Smooth muscle cell (in vitro differentiated cells): ENCODE measurements at regions not wholly inside any gene's neighbourhood (a gene's known extent, or its start where the extent isn't known, plus 50 kb on each side); places are given as distances from the start of the nearest gene placed in this dataset.
A peak's percentile ranks its signal among the peaks of the same experiment; 100 is the strongest.

Experiments used
- DNase-seq: peaks from one replicate; lab custom pipeline; 2025; ENCODE audit not compliant: unreplicated experiment; lab: John Stamatoyannopoulos, UW
- H2AFZ ChIP-seq: fragments of 200-600 bp; sonication (generic); 2 replicates; pipeline ENCODE4 v1.6.0; 2016; ENCODE audit warnings: antibody characterized with exemption, low read depth, mild to moderate bottlenecking
- H3F3A ChIP-seq: fragments of 200-600 bp; sonication (generic); 2 replicates; pipeline ENCODE4 v1.6.0; 2017; ENCODE audit warnings: antibody characterized with exemption, low read depth
- H3K27ac ChIP-seq: fragments of 200-600 bp; sonication (generic); 2 replicates; pipeline ENCODE4 v1.5.1; 2016; ENCODE audit warnings: low read depth, mild to moderate bottlenecking
- H3K27me3 ChIP-seq: fragments of 200-600 bp; sonication (generic); 2 replicates; pipeline ENCODE4 v1.6.1; 2016; ENCODE audit warnings: low read depth, mild to moderate bottlenecking
- H3K36me3 ChIP-seq: fragments of 200-600 bp; sonication (generic); 2 replicates; pipeline ENCODE4 v1.5.1; 2016; ENCODE audit warnings: low read depth
- H3K4me1 ChIP-seq: fragments of 200-600 bp; sonication (generic); 2 replicates; pipeline ENCODE4 v1.5.1; 2016; ENCODE audit warnings: low read depth
- H3K4me2 ChIP-seq: fragments of 200-600 bp; sonication (generic); 2 replicates; pipeline ENCODE4 v1.6.0; 2016; ENCODE audit warnings: mild to moderate bottlenecking
- H3K4me3 ChIP-seq: fragments of 200-600 bp; sonication (generic); 2 replicates; pipeline ENCODE4 v1.5.1; 2016; ENCODE audit warnings: mild to moderate bottlenecking
- H3K79me2 ChIP-seq: fragments of 200-600 bp; sonication (generic); 2 replicates; pipeline ENCODE4 v1.6.0; 2016; ENCODE audit warnings: low read depth, mild to moderate bottlenecking
- H3K9ac ChIP-seq: fragments of 200-600 bp; sonication (generic); 2 replicates; pipeline ENCODE4 v1.6.0; 2016; ENCODE audit warnings: low read depth
- H3K9me3 ChIP-seq: fragments of 200-600 bp; sonication (generic); replicated peaks from 2 replicates; pipeline ENCODE4 v1.5.1; 2016; ENCODE audit warnings: low read depth
- H4K20me1 ChIP-seq: fragments of 200-600 bp; sonication (generic); 2 replicates; pipeline ENCODE4 v1.6.0; 2016; ENCODE audit warnings: low read depth
- WGBS: methylation state at CpG from one replicate; pipeline ENCODE4 v1.1.7; 2016; ENCODE audit warnings: low lambda C conversion rate; 5-methylcytosine and 5-hydroxymethylcytosine counted together
- TF ChIP-seq, protein P1 (sequence below): fragments of 200-600 bp; sonication (generic); IDR thresholded peaks from 2 replicates; pipeline ENCODE4 v1.5.1; 2017; ENCODE audit warnings: borderline replicate concordance, mild to moderate bottlenecking, antibody characterized with exemption; ENCODE audit not compliant: insufficient read depth, poor library complexity, severe bottlenecking

DNA sequence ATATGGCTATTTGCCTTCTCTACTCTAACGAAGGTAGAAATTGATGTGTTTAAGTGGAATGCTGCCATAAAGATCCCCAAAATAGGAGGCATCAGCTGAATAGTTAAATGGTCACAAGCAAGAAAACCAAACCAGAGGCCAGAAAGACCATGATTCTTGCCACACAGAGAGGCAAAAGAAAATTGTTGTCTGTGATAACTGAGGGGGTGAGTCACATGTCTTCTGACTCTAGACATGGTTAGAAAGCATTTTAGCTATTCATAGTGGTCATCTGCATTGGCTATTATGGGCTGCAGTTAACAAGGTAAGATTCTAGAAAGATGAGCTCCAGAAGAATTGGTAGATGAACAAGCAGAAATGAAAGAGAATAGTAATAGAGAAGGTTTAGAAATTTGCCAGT is 361.4 kb upstream of the NPSR1 start:
- no peaks in the 10 kb centered on the region for H3K27me3 ChIP-seq
- no peaks in the 10 kb centered on the region for H3K36me3 ChIP-seq
- TF ChIP-seq, protein P1, sequence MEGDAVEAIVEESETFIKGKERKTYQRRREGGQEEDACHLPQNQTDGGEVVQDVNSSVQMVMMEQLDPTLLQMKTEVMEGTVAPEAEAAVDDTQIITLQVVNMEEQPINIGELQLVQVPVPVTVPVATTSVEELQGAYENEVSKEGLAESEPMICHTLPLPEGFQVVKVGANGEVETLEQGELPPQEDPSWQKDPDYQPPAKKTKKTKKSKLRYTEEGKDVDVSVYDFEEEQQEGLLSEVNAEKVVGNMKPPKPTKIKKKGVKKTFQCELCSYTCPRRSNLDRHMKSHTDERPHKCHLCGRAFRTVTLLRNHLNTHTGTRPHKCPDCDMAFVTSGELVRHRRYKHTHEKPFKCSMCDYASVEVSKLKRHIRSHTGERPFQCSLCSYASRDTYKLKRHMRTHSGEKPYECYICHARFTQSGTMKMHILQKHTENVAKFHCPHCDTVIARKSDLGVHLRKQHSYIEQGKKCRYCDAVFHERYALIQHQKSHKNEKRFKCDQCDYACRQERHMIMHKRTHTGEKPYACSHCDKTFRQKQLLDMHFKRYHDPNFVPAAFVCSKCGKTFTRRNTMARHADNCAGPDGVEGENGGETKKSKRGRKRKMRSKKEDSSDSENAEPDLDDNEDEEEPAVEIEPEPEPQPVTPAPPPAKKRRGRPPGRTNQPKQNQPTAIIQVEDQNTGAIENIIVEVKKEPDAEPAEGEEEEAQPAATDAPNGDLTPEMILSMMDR = no peak
- no peaks in the 10 kb centered on the region for H4K20me1 ChIP-seq
- no peak for DNase-seq
- no peak overlapping the region for H3K4me2 ChIP-seq
- no peaks in the 10 kb centered on the region for H3F3A ChIP-seq
- WGBS = 75% methylated on average over 1 of the region's 1 CpG
- peak overlapping the region; percentile 22 for H3K27ac ChIP-seq
- no peaks in the 10 kb centered on the region for H3K9me3 ChIP-seq
- no peak overlapping the region for H3K4me3 ChIP-seq
- H3K9ac ChIP-seq = no peak overlapping the region
- H3K4me1 ChIP-seq = peaks cover 8% of the 10 kb centered on the region
- H3K79me2 ChIP-seq = no peaks in the 10 kb centered on the region
- H2AFZ ChIP-seq = no peak overlapping the region

DNA sequence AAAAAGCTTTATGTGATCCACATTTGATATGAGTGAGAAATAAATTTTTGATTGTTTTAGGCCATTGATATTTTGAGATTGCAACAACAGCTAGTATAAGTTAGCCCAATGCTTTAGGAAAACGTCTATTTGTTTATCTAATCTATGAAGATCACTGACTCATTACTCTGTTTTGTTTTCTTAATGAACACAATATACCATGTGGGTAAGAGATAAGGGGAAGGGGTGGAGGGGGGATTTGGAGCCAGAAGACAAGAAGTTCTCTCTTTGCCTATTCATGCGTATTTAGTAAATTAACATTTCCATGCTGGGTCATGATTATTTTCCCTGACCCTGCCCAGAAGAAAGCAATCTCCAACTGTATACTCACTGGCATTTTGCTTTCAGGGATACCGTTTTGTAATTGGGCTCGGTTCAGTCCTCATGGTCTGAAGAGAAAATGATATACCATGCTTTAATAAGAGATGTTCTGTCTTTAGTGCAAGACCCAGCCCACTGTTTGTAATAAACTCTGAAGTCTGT is 359.5 kb upstream of the NPSR1 start:
- H3K27me3 ChIP-seq = no peaks in the 10 kb centered on the region
- H3K9ac ChIP-seq = no peak overlapping the region
- no peaks in the 10 kb centered on the region for H4K20me1 ChIP-seq
- H3K36me3 ChIP-seq = no peaks in the 10 kb centered on the region
- TF ChIP-seq, protein P1 = no peak
- no peak for DNase-seq
- H3K9me3 ChIP-seq = no peaks in the 10 kb centered on the region
- H3K4me2 ChIP-seq = no peak overlapping the region
- H2AFZ ChIP-seq = no peak overlapping the region
- H3K4me1 ChIP-seq = peaks cover 8% of the 10 kb centered on the region
- no peak overlapping the region for H3K4me3 ChIP-seq
- 65% methylated on average over 4 of the region's 4 CpGs for WGBS
- no peak overlapping the region for H3K27ac ChIP-seq
- no peaks in the 10 kb centered on the region for H3K79me2 ChIP-seq
- H3F3A ChIP-seq = no peaks in the 10 kb centered on the region

DNA sequence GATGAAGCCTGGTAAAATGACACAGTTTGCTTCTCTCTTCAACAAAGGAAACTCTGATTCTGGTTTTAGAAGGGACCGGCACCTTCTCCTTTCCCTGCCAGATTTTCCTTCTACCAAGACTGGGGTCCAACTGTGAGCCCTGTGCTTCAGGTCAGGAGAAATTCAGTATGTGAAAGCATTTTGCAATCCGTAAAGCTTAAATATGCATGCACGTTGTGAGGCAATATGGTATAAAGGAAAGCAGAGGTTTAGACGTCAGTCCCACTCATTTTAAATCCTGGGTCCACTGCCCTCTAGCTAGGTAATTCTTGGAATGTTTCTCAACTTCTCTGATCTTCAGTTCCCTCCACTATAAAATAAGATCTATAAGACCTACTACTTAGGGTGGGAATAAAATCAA is 359.0 kb upstream of the NPSR1 start:
- no peaks in the 10 kb centered on the region for H4K20me1 ChIP-seq
- TF ChIP-seq, protein P1 = no peak
- H3K9me3 ChIP-seq = no peaks in the 10 kb centered on the region
- 88% methylated on average over 4 of the region's 4 CpGs for WGBS
- peaks cover 8% of the 10 kb centered on the region for H3K4me1 ChIP-seq
- H3K9ac ChIP-seq = no peak overlapping the region
- no peak overlapping the region for H2AFZ ChIP-seq
- no peaks in the 10 kb centered on the region for H3K79me2 ChIP-seq
- H3F3A ChIP-seq = no peaks in the 10 kb centered on the region
- H3K4me3 ChIP-seq = no peak overlapping the region
- H3K36me3 ChIP-seq = no peaks in the 10 kb centered on the region
- no peak overlapping the region for H3K27ac ChIP-seq
- no peaks in the 10 kb centered on the region for H3K27me3 ChIP-seq
- H3K4me2 ChIP-seq = no peak overlapping the region
- no peak for DNase-seq

DNA sequence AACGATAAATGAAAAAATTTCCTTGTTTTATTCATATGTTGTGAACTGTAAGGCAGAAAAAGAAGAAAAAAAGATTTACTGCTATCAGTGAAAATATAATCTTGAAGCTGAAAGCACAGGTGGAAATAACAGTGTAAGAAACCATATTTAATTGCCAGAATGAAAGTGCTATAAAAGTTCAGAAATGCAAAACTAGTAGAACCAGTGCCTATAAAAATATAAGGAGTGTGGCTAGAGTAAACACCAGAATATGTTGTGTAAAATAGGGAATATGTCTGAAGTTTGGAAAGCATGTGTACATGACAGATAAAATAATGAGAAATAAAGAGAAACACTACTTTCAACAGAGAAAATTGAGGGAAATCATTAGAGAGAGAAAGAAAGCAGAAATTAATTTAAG is 350.5 kb upstream of the NPSR1 start:
- no peaks in the 10 kb centered on the region for H4K20me1 ChIP-seq
- H3F3A ChIP-seq = no peaks in the 10 kb centered on the region
- H3K4me2 ChIP-seq = no peak overlapping the region
- H3K79me2 ChIP-seq = no peaks in the 10 kb centered on the region
- TF ChIP-seq, protein P1 = no peak
- no peak overlapping the region for H3K9ac ChIP-seq
- H3K4me3 ChIP-seq = no peak overlapping the region
- peaks cover 2% of the 10 kb centered on the region for H3K36me3 ChIP-seq
- 76% methylated on average over 1 of the region's 1 CpG for WGBS
- H2AFZ ChIP-seq = no peak overlapping the region
- no peaks in the 10 kb centered on the region for H3K4me1 ChIP-seq
- no peaks in the 10 kb centered on the region for H3K9me3 ChIP-seq
- no peaks in the 10 kb centered on the region for H3K27me3 ChIP-seq
- DNase-seq = no peak
- H3K27ac ChIP-seq = no peak overlapping the region
